ENCODE measurements at regions not wholly inside any gene's neighbourhood (a gene's known extent, or its start where the extent isn't known, plus 50 kb on each side); places are given as distances from the start of the nearest gene placed in this dataset.

DNA sequence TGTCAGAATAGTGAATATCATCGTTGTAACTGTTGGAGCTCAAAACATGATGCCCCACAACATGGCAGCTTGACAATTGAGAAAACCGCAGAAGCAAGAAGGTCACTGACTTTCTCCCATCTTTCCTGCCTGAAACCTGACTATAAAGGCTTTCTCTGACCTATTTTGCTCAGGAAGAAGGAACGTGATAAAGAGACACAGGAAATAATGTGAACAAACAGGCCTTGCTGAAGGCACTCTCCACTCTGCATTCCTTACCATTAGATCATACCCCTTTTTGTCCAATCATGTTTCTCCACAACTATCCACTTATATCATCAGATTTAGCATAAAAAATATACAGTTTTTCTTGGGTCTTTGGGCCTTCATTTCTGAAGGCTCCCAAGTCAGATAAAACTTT, 916.8 kb downstream of the METTL15 start:
- Histone ChIP-seq H3K36me3 (no peaks in the 10 kb centered on the region), H3K4me1 (no peaks in the 10 kb centered on the region), H3K9me3 (peaks cover 12% of the 10 kb centered on the region), H3K27me3 (no peaks in the 10 kb centered on the region), H4K20me1 (no peaks in the 10 kb centered on the region), H3K27ac (no peak overlapping the region), H3K4me3 (no peak overlapping the region), H3K4me2 (no peak overlapping the region), H3K9ac (no peak overlapping the region)
- no peak for TF ChIP-seq Cebpa-rat (IDR thresholded peaks at IDR 0.05)

DNA sequence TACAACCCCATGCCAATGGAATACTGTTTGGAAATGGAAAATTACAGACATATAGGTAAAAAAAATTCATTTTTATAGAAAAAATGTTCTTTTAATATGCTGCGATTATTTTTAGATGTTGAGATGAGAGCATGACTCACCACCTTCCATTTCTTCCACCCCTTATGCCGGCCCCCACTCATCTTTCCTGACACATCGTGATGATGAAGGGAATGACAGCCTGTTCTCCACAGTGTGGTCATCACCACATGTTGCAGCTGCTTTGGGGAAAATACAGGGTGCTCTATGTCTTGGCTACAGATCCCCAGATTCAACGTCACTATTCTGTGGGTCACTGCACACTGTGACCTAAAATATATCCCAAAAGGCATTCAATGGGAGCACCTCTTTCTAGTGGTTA, 916.2 kb downstream of the METTL15 start:
- Histone ChIP-seq H4K20me1 (no peaks in the 10 kb centered on the region), H3K9ac (no peak overlapping the region), H3K27me3 (no peaks in the 10 kb centered on the region), H3K36me3 (no peaks in the 10 kb centered on the region), H3K27ac (no peak overlapping the region), H3K9me3 (peaks cover 7% of the 10 kb centered on the region), H3K4me1 (no peaks in the 10 kb centered on the region), H3K4me3 (no peak overlapping the region), H3K4me2 (no peak overlapping the region)
- TF ChIP-seq Cebpa-rat (IDR thresholded peaks at IDR 0.05), result no peak

DNA sequence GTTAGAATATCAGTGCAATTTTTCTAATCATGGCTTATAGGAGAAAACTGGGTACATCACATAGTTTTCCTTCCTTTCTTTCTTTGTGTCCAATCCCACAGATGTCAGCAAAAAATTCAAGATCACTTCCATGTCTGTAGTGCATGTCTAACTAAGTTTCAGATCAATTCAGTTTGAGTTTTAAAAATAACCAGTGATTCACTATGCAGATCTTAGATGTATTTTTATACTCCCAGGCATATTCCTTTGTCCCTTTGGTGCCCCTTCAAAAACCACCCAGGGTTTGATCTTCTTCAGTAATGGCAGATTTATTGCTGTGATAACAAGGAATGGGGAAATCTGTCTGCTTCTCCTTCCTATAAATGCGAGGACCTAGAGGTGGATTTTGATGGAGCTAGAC, 915.6 kb downstream of the METTL15 start:
- TF ChIP-seq Cebpa-rat (IDR thresholded peaks at IDR 0.05), result no peak
- Histone ChIP-seq H3K27me3 (no peaks in the 10 kb centered on the region), H3K27ac (no peak overlapping the region), H3K9ac (no peak overlapping the region), H3K36me3 (no peaks in the 10 kb centered on the region), H3K9me3 (peaks cover 3% of the 10 kb centered on the region; the same call in 1 of the 2 replicates), H3K4me2 (no peak overlapping the region), H3K4me3 (no peak overlapping the region), H4K20me1 (no peaks in the 10 kb centered on the region), H3K4me1 (no peaks in the 10 kb centered on the region)

DNA sequence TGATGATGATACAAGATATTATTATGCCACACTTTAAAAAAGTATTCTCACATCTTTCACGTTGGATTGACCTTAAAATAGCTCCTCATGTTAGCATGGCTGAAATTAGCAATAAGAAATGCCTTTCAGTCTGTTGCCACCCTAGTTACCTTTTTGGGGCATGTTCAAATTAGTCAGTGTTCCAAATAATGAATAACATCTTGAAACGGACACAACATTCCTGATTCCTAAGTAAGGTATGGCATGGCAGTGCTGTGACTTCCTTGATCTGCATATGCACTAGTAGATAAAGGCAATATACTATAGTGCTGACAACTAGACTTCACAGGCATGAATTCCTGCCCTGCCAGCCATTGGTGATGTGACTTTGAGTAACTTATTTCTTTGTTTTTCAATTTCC, 914.5 kb downstream of the METTL15 start:
- TF ChIP-seq Cebpa-rat (IDR thresholded peaks at IDR 0.05), result no peak
- no peaks in the 10 kb centered on the region for H3K9me3 ChIP-seq
- no peak overlapping the region for H3K4me2 ChIP-seq
- no peak overlapping the region for H3K4me3 ChIP-seq
- H3K27ac ChIP-seq, result no peak overlapping the region
- no peaks in the 10 kb centered on the region for H3K36me3 ChIP-seq
- no peaks in the 10 kb centered on the region for H4K20me1 ChIP-seq
- H3K9ac ChIP-seq, result no peak overlapping the region
- H3K4me1 ChIP-seq, result no peaks in the 10 kb centered on the region
- no peaks in the 10 kb centered on the region for H3K27me3 ChIP-seq

DNA sequence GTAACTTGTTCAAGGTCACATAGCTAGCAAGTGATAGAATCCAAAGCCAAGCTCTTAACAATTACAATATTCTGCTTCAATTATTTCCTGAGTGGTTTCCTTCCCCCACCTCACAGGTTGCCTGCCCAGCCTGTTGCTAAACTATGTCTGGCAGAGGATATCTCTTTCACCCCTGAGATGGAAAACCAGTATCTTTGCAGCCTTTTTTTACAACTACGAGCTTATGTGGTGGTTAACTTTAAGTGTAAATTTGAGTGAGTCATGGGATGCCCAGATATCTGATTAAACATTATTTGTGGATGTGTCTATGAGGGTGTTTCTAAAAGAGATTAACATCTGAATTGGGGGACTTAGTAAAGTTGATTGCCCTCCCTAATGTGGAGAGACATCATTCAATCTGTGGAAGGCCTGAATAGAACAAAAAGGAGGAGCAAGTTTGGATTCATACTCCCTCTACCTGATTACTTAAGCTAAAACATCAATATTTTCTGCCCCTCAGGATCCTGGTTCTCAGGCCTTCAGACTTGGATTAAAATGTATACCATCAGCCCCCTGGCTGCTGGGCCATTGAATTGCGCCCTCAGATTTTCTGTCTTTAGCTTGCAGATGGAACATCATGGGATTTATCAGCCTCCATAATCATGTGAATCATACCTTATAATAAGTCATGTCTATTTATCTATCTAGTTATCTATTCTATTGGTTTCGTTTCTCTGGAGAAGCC, 911.9 kb downstream of the METTL15 start:
- no peak for TF ChIP-seq Cebpa-rat (IDR thresholded peaks at IDR 0.05)
- no peak overlapping the region for H3K27ac ChIP-seq
- H4K20me1 ChIP-seq, result no peaks in the 10 kb centered on the region
- no peaks in the 10 kb centered on the region for H3K9me3 ChIP-seq
- no peaks in the 10 kb centered on the region for H3K27me3 ChIP-seq
- H3K4me2 ChIP-seq, result no peak overlapping the region
- H3K4me3 ChIP-seq, result no peak overlapping the region
- H3K4me1 ChIP-seq, result no peaks in the 10 kb centered on the region
- H3K36me3 ChIP-seq, result no peaks in the 10 kb centered on the region
- no peak overlapping the region for H3K9ac ChIP-seq

DNA sequence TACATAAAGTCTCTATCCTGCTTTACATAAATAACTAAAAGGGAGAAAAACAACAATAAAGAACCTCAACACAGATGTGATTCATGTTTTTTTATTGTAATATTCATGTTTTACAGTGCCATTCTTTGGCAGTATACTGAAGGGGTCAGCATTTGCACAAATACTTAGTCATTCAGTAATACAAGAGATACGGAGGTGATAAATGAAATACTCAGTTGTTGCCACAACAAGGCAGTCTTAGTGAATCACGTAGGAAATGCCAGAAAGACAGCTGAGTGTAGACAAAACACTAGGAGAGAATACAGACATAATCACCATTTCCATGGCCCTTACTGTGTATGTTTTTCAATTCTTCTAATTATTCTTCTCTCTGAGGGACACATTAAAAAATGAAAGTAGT, 910.4 kb downstream of the METTL15 start:
- Histone ChIP-seq H3K36me3 (no peaks in the 10 kb centered on the region), H3K9me3 (no peaks in the 10 kb centered on the region), H3K27me3 (no peaks in the 10 kb centered on the region), H3K4me1 (no peaks in the 10 kb centered on the region), H4K20me1 (no peaks in the 10 kb centered on the region), H3K4me3 (no peak overlapping the region), H3K9ac (no peak overlapping the region), H3K27ac (no peak overlapping the region), H3K4me2 (no peak overlapping the region)
- TF ChIP-seq Cebpa-rat (IDR thresholded peaks at IDR 0.05), result no peak

DNA sequence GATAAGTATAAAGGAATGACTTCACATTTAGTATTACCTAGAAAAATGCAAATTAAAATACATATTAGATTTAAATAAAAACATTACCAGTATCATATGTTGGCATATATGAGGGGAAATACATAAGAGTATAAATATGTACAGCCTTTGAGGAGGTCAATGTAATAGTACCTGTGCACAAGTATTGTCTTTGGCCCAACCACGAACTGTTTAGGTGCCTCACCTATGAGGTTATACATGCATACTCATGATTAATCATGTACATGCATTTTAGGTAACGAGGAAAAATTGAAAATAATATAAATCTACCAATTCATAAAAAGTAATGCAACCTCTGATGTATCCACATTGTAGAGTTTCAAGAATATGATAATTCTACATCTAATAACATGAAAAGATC, 909.8 kb downstream of the METTL15 start:
- no peaks in the 10 kb centered on the region for H3K4me1 ChIP-seq
- no peak for TF ChIP-seq Cebpa-rat (IDR thresholded peaks at IDR 0.05)
- H3K27ac ChIP-seq, result no peak overlapping the region
- no peak overlapping the region for H3K9ac ChIP-seq
- H3K9me3 ChIP-seq, result no peaks in the 10 kb centered on the region
- no peaks in the 10 kb centered on the region for H3K36me3 ChIP-seq
- no peak overlapping the region for H3K4me2 ChIP-seq
- H3K4me3 ChIP-seq, result no peak overlapping the region
- H4K20me1 ChIP-seq, result no peaks in the 10 kb centered on the region
- no peaks in the 10 kb centered on the region for H3K27me3 ChIP-seq

DNA sequence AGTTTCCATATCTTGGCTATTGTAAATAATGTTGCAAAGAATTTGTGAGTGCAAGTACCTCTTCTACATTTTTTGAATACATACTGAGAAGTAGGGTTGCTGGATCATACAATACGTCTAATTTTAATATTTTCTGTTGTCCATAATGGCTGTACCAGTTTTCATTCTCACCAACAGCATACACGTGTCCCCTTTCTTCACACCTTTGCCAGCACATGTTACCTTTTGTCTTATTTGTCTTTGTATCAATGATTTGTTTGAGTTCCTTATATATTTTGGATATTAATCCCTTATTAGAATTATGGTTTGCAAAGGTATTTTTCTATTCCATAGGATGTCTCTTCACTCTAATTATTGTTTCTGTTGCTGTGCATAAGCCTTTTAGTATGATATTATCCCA, 904.3 kb downstream of the METTL15 start:
- Histone ChIP-seq H3K4me1 (no peaks in the 10 kb centered on the region), H3K4me3 (no peak overlapping the region), H3K27ac (no peak overlapping the region), H3K9me3 (no peaks in the 10 kb centered on the region), H4K20me1 (no peaks in the 10 kb centered on the region), H3K4me2 (no peak overlapping the region), H3K36me3 (no peaks in the 10 kb centered on the region), H3K27me3 (no peaks in the 10 kb centered on the region), H3K9ac (no peak overlapping the region)
- TF ChIP-seq Cebpa-rat (IDR thresholded peaks at IDR 0.05), result no peak

DNA sequence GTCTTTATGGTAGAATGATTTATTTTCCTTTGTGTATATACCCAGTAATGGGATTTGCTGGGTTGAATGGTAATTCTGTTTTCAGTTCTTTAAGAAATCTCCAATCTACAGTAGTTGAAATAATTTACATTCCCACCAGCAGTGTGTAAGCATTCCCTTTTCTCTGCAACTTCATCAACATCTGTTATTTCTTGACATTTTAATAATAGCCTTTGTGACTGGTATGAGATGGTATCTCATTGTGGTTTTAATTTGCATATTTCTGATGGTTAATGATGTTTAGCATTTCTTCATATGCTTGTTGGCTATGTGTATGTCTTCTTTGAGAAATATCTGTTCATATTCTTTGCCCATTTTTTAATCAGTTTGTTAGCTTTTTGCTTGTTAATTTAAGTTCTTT, 901.2 kb downstream of the METTL15 start:
- TF ChIP-seq Cebpa-rat (IDR thresholded peaks at IDR 0.05), result no peak

DNA sequence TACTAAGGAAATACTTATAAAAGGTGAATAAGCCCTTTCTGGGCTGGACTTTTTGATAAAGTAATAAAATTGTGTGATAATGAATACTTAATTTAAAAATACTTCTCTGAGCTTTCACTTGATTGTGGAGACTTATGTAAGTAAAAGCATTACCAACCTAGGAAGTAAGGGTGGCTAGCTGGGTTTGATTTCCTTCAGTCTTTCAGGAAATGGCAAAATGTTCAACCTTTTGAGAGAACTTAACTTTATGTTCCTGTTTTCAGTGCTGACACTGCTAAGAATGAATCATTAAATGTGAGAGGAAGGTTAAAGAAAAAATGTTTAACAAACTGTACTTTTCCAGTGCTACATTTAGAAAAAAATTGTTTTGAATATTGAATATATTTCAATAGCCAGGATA, 900.3 kb downstream of the METTL15 start:
- Histone ChIP-seq H4K20me1 (no peaks in the 10 kb centered on the region), H3K4me1 (no peaks in the 10 kb centered on the region), H3K27me3 (no peaks in the 10 kb centered on the region), H3K27ac (no peak overlapping the region), H3K36me3 (no peaks in the 10 kb centered on the region), H3K4me2 (no peak overlapping the region), H3K4me3 (no peak overlapping the region), H3K9me3 (no peaks in the 10 kb centered on the region), H3K9ac (no peak overlapping the region)
- TF ChIP-seq Cebpa-rat (IDR thresholded peaks at IDR 0.05), result no peak

More for the DNA sequence above, 901.2 kb downstream of the METTL15 start:
- Histone ChIP-seq H3K4me3 (no peak overlapping the region), H3K27me3 (no peaks in the 10 kb centered on the region), H3K27ac (no peak overlapping the region), H3K4me1 (no peaks in the 10 kb centered on the region), H3K9ac (no peak overlapping the region), H3K36me3 (no peaks in the 10 kb centered on the region), H4K20me1 (no peaks in the 10 kb centered on the region), H3K9me3 (no peaks in the 10 kb centered on the region), H3K4me2 (no peak overlapping the region)

DNA sequence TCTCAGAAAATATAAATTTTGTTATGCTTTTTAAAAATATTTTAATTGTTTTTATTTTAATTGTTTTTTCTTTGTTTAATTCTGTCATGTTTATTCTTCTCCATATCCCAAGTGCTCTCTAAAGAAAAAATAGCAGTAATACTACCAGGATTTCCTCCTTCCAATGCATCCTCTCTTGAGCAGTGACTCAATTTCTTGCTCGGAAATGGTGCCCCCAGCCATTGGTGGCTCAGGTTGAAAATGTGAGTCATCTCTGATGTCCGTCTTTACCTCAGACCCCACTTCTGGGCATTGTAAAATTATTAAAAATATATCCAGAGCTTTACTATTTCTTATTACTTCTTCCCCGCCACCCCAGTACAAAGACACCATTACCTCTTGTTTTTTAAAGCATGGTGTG, 898.5 kb downstream of the METTL15 start:
- H3K27me3 ChIP-seq, result no peaks in the 10 kb centered on the region
- H3K27ac ChIP-seq, result no peak overlapping the region
- H3K4me1 ChIP-seq, result no peaks in the 10 kb centered on the region
- H3K36me3 ChIP-seq, result no peaks in the 10 kb centered on the region
- TF ChIP-seq Cebpa-rat (IDR thresholded peaks at IDR 0.05), result no peak
- H3K9ac ChIP-seq, result no peak overlapping the region
- no peaks in the 10 kb centered on the region for H4K20me1 ChIP-seq
- H3K4me2 ChIP-seq, result no peak overlapping the region
- no peaks in the 10 kb centered on the region for H3K9me3 ChIP-seq
- no peak overlapping the region for H3K4me3 ChIP-seq
